ENCODE measurements at regions not wholly inside any gene's neighbourhood (a gene's known extent, or its start where the extent isn't known, plus 50 kb on each side); places are given as distances from the start of the nearest gene placed in this dataset.

- POLR2A ChIA-PET: no interaction called here
- Mint-ChIP-seq H3K9me3 (ENCODE audit: unreplicated experiment) (no peaks in the 10 kb centered on the region), H3K4me1 (ENCODE audit: insufficient read depth, unreplicated experiment) (peaks cover 4% of the 10 kb centered on the region), H3K27me3 (ENCODE audit: insufficient read depth, unreplicated experiment) (peaks cover 9% of the 10 kb centered on the region), H3K27ac (ENCODE audit: low read depth, unreplicated experiment) (no peak overlapping the region), H3K36me3 (ENCODE audit: insufficient read depth, unreplicated experiment) (no peaks in the 10 kb centered on the region), H3K4me3 (ENCODE audit: unreplicated experiment) (no peak overlapping the region)
- TF ChIP-seq CTCF (IDR thresholded peaks at IDR 0.05; ENCODE audit: unreplicated experiment): no peak
- intact Hi-C loops (cut with micrococcal nuclease): no loop called here
- DNase-seq (ENCODE audit: unreplicated experiment): no peak
- no TSS peak for BruUV-seq (replicated peaks)
- CTCF ChIA-PET: interaction anchor here (0.7 to 1.5 kb wide), 2 partner anchors 13 to 588 kb away, joined by 3 to 6 read pairs; no protein-coding TSS in a partner anchor
Observed at GRCh38 chr12:68102731-68103130, 56.8 kb downstream of the IFNG start.

DNA sequence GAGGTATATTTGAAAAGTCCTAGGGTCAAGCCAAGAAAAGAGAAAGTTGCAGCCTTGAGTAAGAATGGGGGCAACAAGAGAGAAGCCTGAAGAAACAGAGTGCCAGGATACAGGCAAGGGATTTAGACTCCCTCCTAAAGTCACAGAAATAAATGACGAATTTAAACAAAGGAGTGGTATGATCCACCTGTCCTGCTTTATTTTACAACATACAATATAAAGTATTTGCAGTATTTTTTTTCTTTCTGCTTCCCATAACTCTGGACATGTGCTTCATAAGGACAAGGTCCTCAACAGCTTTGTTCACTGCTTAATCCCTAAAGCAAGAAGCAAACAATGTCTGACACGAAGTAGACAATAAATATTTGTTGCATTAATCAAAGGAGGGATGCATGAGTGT lies 57.4 kb downstream of the IFNG start:
- H3K4me1 Mint-ChIP-seq (ENCODE audit: insufficient read depth, unreplicated experiment): peaks cover 10% of the 10 kb centered on the region
- intact Hi-C loops (cut with micrococcal nuclease): no loop called here
- no peak for TF ChIP-seq CTCF (IDR thresholded peaks at IDR 0.05; ENCODE audit: unreplicated experiment)
- BruUV-seq (replicated peaks): no TSS peak
- DNase-seq (ENCODE audit: unreplicated experiment): no peak
- POLR2A ChIA-PET: interaction anchor here (0.7 kb wide), 1 partner anchor 707 kb away, joined by 3 read pairs; no protein-coding TSS in a partner anchor
- no peak overlapping the region for H3K27ac Mint-ChIP-seq (ENCODE audit: low read depth, unreplicated experiment)
- H3K9me3 Mint-ChIP-seq (ENCODE audit: unreplicated experiment): no peaks in the 10 kb centered on the region
- H3K27me3 Mint-ChIP-seq (ENCODE audit: insufficient read depth, unreplicated experiment): peaks cover 9% of the 10 kb centered on the region
- H3K36me3 Mint-ChIP-seq (ENCODE audit: insufficient read depth, unreplicated experiment): no peaks in the 10 kb centered on the region
- CTCF ChIA-PET: no interaction called here
- no peak overlapping the region for H3K4me3 Mint-ChIP-seq (ENCODE audit: unreplicated experiment)

DNA sequence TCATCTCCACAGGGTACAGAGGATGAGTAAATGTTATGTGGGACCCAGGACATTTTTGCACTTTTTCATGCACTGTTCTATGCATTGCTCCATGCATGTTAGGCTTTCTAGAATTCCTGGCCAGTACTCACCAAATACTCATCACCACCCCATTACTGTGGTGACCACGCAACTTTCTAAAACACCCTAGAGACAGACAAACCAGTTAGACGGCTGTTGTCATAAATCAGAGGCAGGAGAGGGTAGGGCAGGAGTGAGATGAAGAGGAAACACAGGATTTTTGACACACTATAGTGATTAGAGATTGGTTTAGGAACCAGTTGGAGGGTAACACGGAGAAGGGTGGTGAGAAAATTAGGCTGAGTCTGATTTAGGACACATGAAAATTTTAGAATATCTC lies 59.3 kb downstream of the IFNG start:
- intact Hi-C loops (cut with micrococcal nuclease): no loop called here
- Mint-ChIP-seq H3K27me3 (ENCODE audit: insufficient read depth, unreplicated experiment) (peaks cover 9% of the 10 kb centered on the region), H3K4me3 (ENCODE audit: unreplicated experiment) (no peak overlapping the region), H3K27ac (ENCODE audit: low read depth, unreplicated experiment) (no peak overlapping the region), H3K4me1 (ENCODE audit: insufficient read depth, unreplicated experiment) (peaks cover 17% of the 10 kb centered on the region), H3K9me3 (ENCODE audit: unreplicated experiment) (no peaks in the 10 kb centered on the region), H3K36me3 (ENCODE audit: insufficient read depth, unreplicated experiment) (no peaks in the 10 kb centered on the region)
- CTCF ChIA-PET: no interaction called here
- POLR2A ChIA-PET: no interaction called here
- BruUV-seq (replicated peaks): no TSS peak
- no peak for DNase-seq (ENCODE audit: unreplicated experiment)
- TF ChIP-seq CTCF (IDR thresholded peaks at IDR 0.05; ENCODE audit: unreplicated experiment): no peak

DNA sequence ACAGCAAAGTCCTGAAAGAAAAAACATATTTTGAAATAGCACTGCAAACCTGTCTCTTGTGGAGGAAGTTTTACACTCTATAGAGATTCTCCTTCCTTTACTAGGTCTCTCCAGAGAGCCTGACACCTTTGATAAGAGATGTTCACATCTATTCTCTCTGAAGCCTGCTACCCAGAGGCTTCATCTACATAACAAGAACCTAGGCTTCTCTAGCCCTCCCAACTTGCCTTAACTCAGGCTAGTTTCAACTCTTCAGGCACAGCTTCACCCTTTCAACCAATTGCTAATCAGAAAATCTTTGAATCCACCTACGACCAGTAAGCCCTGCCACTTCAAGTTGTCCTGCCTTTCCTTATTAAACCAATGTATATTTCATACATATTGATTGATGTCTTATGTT lies 60.6 kb downstream of the IFNG start:
- ChIA-PET POLR2A (no interaction called here), CTCF (no interaction called here)
- peaks cover 9% of the 10 kb centered on the region for H3K27me3 Mint-ChIP-seq (ENCODE audit: insufficient read depth, unreplicated experiment)
- peaks cover 17% of the 10 kb centered on the region for H3K4me1 Mint-ChIP-seq (ENCODE audit: insufficient read depth, unreplicated experiment)
- TF ChIP-seq CTCF (IDR thresholded peaks at IDR 0.05; ENCODE audit: unreplicated experiment): no peak
- H3K36me3 Mint-ChIP-seq (ENCODE audit: insufficient read depth, unreplicated experiment): no peaks in the 10 kb centered on the region
- no peak overlapping the region for H3K27ac Mint-ChIP-seq (ENCODE audit: low read depth, unreplicated experiment)
- H3K4me3 Mint-ChIP-seq (ENCODE audit: unreplicated experiment): no peak overlapping the region
- intact Hi-C loops (cut with micrococcal nuclease): no loop called here
- H3K9me3 Mint-ChIP-seq (ENCODE audit: unreplicated experiment): no peaks in the 10 kb centered on the region
- no peak for DNase-seq (ENCODE audit: unreplicated experiment)
- no TSS peak for BruUV-seq (replicated peaks)
